Sigmoid colon (tissue), 4 donors: ENCODE measurements at regions not wholly inside any gene's neighbourhood (a gene's known extent, or its start where the extent isn't known, plus 50 kb on each side); places are given as distances from the start of the nearest gene placed in this dataset.

Source experiments
- EP300 ChIP-seq, 4 donors: sonication (generic); formaldehyde crosslinking; IDR thresholded peaks; one replicate each; pipeline ENCODE4 v1.6.1; 2017; ENCODE audit warnings: antibody characterized with exemption in 4 of 4
- POLR2A ChIP-seq, 2 donors: fragments of 450-650 bp; IDR thresholded peaks; one replicate each; pipeline ENCODE4 v1.6.1; 2016; ENCODE audit warnings: antibody characterized with exemption in 2 of 2, mild to moderate bottlenecking in 2 of 2, moderate library complexity in 2 of 2
- POLR2AphosphoS5 ChIP-seq, 4 donors: sonication (generic); formaldehyde crosslinking; IDR thresholded peaks; one replicate each; pipeline ENCODE4 v1.6.1; 2017; ENCODE audit warnings: antibody characterized with exemption in 4 of 4
- TF ChIP-seq, protein P1 (sequence below), 4 experiments: fragments of 450-650 bp in 3 of 4; fragments of 200-600 bp in 1 of 4; IDR thresholded peaks; one replicate each; pipeline ENCODE4 v1.5.1; 2016 to 2019; ENCODE audit warnings: antibody characterized with exemption in 4 of 4, mild to moderate bottlenecking in 3 of 4, moderate library complexity in 2 of 4

DNA sequence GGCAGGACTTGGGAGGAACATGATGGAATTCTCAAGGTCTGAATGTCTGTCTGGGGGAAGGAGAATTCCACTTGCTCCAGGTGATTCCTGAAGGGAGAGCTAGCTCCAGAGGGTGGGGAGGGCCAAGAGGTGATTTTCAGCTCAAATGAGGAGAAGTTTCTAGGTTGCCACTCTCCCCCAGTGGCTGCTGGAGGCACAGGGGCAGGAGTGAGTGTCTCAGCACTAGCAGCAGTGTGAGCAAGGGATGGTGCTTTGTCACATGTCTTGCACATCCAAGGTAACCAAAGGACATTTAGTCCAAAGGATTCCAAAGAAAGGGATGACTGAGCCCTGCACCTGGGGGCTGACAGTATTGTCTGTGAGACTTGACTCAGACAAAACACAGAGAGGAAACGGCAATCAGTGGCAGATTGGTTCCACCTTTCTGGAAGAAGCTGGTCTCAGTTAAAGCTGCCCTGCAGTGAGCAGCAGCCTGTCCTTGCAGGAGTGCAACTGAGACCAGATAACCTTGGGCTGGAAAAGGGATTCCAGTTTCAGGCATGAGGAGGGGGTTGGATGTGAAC, 51.2 kb upstream of the PCBD1 start:
- no peak for TF ChIP-seq EP300 (IDR thresholded peaks at IDR 0.05)
- TF ChIP-seq, protein P1, sequence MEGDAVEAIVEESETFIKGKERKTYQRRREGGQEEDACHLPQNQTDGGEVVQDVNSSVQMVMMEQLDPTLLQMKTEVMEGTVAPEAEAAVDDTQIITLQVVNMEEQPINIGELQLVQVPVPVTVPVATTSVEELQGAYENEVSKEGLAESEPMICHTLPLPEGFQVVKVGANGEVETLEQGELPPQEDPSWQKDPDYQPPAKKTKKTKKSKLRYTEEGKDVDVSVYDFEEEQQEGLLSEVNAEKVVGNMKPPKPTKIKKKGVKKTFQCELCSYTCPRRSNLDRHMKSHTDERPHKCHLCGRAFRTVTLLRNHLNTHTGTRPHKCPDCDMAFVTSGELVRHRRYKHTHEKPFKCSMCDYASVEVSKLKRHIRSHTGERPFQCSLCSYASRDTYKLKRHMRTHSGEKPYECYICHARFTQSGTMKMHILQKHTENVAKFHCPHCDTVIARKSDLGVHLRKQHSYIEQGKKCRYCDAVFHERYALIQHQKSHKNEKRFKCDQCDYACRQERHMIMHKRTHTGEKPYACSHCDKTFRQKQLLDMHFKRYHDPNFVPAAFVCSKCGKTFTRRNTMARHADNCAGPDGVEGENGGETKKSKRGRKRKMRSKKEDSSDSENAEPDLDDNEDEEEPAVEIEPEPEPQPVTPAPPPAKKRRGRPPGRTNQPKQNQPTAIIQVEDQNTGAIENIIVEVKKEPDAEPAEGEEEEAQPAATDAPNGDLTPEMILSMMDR (IDR thresholded peaks at IDR 0.05), result no peak
- no peak for TF ChIP-seq POLR2A (IDR thresholded peaks at IDR 0.05)
- TF ChIP-seq POLR2AphosphoS5 (IDR thresholded peaks at IDR 0.05), result no peak
